NAMALWA (cell line): ENCODE measurements at regions not wholly inside any gene's neighbourhood (a gene's known extent, or its start where the extent isn't known, plus 50 kb on each side); places are given as distances from the start of the nearest gene placed in this dataset.

Experiments
- DNase-seq: peaks from one replicate; pipeline ENCODE4 v3.0.0-alpha.2; 2015; ENCODE audit warnings: low spot score

GRCh38 chr5:174336479-174336878 is 291.0 kb downstream of the NSG2 start:
- no peak for DNase-seq

GRCh38 chr5:174337276-174338184 is 292.0 kb downstream of the NSG2 start:
- DNase-seq: no peak

- no peak for DNase-seq
Observed at GRCh38 chr5:174338185-174339010, 292.9 kb downstream of the NSG2 start.

GRCh38 chr5:174339130-174339529 is 293.6 kb downstream of the NSG2 start:
- no peak for DNase-seq

- no peak for DNase-seq
Observed at GRCh38 chr5:174340226-174340625, 294.7 kb downstream of the NSG2 start.

GRCh38 chr5:174342696-174343095 is 297.2 kb downstream of the NSG2 start:
- DNase-seq: no peak

GRCh38 chr5:174343826-174344225 is 298.3 kb downstream of the NSG2 start:
- DNase-seq: no peak

- DNase-seq: no peak
Observed at GRCh38 chr5:174344335-174344734, 298.8 kb downstream of the NSG2 start.

- DNase-seq: no peak
Observed at GRCh38 chr5:174347183-174347582, 301.7 kb downstream of the NSG2 start.

- DNase-seq: no peak
Observed at GRCh38 chr5:174348311-174348981, 302.9 kb downstream of the NSG2 start.

- DNase-seq: no peak
Observed at GRCh38 chr5:174352681-174353080, 307.2 kb downstream of the NSG2 start.

- DNase-seq: no peak
Observed at GRCh38 chr5:174354571-174354970, 309.1 kb downstream of the NSG2 start.

GRCh38 chr5:174355208-174355612 is 309.7 kb downstream of the NSG2 start:
- no peak for DNase-seq

GRCh38 chr5:174355995-174356394 is 310.5 kb downstream of the NSG2 start:
- no peak for DNase-seq

GRCh38 chr5:174356536-174356935 is 311.0 kb downstream of the NSG2 start:
- DNase-seq: no peak

GRCh38 chr5:174358276-174358675 is 312.8 kb downstream of the NSG2 start:
- DNase-seq: no peak

- no peak for DNase-seq
Observed at GRCh38 chr5:174359071-174359470, 313.6 kb downstream of the NSG2 start.

GRCh38 chr5:174362514-174362913 is 317.0 kb downstream of the NSG2 start:
- no peak for DNase-seq

- no peak for DNase-seq
Observed at GRCh38 chr5:174363934-174364333, 318.4 kb downstream of the NSG2 start.

GRCh38 chr5:174364676-174365075 is 319.2 kb downstream of the NSG2 start:
- no peak for DNase-seq

- no peak for DNase-seq
Observed at GRCh38 chr5:174371600-174372094, 326.1 kb downstream of the NSG2 start.

GRCh38 chr5:174374206-174374605 is 328.7 kb downstream of the NSG2 start:
- no peak for DNase-seq
